Lower leg skin (tissue), 4 donors: ENCODE measurements at regions not wholly inside any gene's neighbourhood (a gene's known extent, or its start where the extent isn't known, plus 50 kb on each side); places are given as distances from the start of the nearest gene placed in this dataset.

ENCODE experiments used
- DNase-seq, 2 donors: peaks; one replicate each; pipeline ENCODE4 v3.0.0-alpha.2; 2019; ENCODE audit warnings: low spot score in 2 of 2
- H3K4me3 ChIP-seq: fragments of 200-600 bp; sonication (generic); 2 replicates; pipeline ENCODE4 v1.5.1; 2017; ENCODE audit warnings: mild to moderate bottlenecking, low read depth; ENCODE audit not compliant: poor library complexity, severe bottlenecking
- POLR2A ChIP-seq, 2 donors: fragments of 450-650 bp; IDR thresholded peaks; one replicate each; pipeline ENCODE4 v1.6.1; 2016 to 2017; ENCODE audit warnings: antibody characterized with exemption in 2 of 2, mild to moderate bottlenecking in 1 of 2, moderate library complexity in 1 of 2
- WGBS, 2 donors: methylation state at CpG; one replicate each; pipeline ENCODE4 v1.1.5; 2018; 5-methylcytosine and 5-hydroxymethylcytosine counted together
- intact Hi-C: fragments of 100-400 bp; cut with DNase I; formaldehyde crosslinking; loops from one replicate; pipeline ENCODE4 v1.15.0; 2023; ENCODE audit warnings: low total_unique reads
- TF ChIP-seq, protein P1 (sequence below), 3 donors: fragments of 450-650 bp; IDR thresholded peaks; one replicate each; pipeline ENCODE4 v1.5.1; 2016; ENCODE audit warnings: antibody characterized with exemption in 3 of 3, mild to moderate bottlenecking in 3 of 3, moderate library complexity in 2 of 3

DNA sequence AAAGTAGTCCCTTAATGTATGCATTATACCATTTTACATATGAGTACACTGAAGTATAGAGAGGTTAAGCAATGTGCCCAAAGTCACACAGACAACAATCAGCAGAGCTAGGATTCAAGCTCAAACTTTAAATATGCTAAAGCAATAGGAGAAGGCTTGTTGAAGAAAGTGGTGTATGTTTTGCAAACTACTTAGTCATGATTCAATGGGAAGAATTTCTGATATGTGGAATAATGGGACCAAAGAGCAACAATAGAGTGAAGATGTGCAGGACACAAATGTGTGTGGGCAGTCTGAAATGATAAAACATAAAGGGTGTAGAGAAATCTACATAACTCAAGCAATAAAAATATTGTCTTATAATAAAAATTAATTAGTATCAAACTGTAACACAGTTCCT lies 109.0 kb upstream of the ARSJ start:
- TF ChIP-seq, protein P1, sequence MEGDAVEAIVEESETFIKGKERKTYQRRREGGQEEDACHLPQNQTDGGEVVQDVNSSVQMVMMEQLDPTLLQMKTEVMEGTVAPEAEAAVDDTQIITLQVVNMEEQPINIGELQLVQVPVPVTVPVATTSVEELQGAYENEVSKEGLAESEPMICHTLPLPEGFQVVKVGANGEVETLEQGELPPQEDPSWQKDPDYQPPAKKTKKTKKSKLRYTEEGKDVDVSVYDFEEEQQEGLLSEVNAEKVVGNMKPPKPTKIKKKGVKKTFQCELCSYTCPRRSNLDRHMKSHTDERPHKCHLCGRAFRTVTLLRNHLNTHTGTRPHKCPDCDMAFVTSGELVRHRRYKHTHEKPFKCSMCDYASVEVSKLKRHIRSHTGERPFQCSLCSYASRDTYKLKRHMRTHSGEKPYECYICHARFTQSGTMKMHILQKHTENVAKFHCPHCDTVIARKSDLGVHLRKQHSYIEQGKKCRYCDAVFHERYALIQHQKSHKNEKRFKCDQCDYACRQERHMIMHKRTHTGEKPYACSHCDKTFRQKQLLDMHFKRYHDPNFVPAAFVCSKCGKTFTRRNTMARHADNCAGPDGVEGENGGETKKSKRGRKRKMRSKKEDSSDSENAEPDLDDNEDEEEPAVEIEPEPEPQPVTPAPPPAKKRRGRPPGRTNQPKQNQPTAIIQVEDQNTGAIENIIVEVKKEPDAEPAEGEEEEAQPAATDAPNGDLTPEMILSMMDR (IDR thresholded peaks at IDR 0.05), result no peak
- TF ChIP-seq POLR2A (IDR thresholded peaks at IDR 0.05), result no peak
- H3K4me3 ChIP-seq, result no peak overlapping the region
- intact Hi-C loops, result no loop called here
- DNase-seq, result no peak

DNA sequence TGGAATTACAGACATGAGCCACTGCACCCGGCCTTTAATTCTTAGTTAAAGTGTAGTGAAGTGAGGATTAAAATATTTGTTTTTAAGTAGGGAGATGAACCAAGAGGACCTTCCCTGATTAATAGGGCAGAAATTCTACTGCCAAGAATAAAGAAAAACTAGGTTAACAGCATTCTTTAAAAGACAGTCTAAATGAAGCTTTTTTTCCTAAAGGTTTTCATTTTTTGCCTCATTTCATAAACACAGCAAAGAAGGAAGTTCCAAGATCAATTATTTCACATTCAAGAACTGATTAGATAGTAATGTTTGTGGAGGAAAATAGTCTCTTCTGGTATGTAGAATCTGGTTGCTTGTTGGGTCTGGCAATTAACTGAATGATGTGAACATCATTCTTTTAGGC lies 112.1 kb upstream of the ARSJ start:
- no peak for DNase-seq
- 50 to 67% methylated on average over 1 of the region's 1 CpG for WGBS, 2 donors
- TF ChIP-seq POLR2A (IDR thresholded peaks at IDR 0.05), result no peak
- TF ChIP-seq, protein P1 (IDR thresholded peaks at IDR 0.05), result no peak
- H3K4me3 ChIP-seq, result no peak overlapping the region
- intact Hi-C loops, result no loop called here

DNA sequence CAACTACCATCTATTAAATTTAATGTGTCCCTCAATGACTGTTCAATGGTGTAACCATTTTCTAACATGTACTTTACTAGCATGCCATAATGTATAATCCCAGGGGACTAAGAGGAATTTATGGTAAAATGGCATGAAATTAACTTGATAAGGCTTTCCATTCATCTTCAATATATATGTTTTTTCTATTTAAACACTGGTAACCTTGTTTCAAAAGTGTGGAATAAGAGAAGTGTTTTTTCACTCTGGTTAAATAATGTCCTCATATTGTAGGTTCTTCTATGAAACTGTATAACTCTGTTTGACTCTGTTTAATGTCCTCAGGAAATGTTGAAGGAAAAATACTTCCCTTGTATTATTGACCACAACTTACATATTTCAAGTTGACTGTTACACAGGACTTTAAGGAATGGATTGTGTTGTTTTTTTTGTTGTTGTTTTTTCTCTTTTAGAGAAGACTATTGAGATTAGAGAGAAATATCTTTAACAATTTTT lies 113.8 kb upstream of the ARSJ start:
- intact Hi-C loops, result no loop called here
- TF ChIP-seq, protein P1 (IDR thresholded peaks at IDR 0.05), result no peak
- no peak for TF ChIP-seq POLR2A (IDR thresholded peaks at IDR 0.05)

DNA sequence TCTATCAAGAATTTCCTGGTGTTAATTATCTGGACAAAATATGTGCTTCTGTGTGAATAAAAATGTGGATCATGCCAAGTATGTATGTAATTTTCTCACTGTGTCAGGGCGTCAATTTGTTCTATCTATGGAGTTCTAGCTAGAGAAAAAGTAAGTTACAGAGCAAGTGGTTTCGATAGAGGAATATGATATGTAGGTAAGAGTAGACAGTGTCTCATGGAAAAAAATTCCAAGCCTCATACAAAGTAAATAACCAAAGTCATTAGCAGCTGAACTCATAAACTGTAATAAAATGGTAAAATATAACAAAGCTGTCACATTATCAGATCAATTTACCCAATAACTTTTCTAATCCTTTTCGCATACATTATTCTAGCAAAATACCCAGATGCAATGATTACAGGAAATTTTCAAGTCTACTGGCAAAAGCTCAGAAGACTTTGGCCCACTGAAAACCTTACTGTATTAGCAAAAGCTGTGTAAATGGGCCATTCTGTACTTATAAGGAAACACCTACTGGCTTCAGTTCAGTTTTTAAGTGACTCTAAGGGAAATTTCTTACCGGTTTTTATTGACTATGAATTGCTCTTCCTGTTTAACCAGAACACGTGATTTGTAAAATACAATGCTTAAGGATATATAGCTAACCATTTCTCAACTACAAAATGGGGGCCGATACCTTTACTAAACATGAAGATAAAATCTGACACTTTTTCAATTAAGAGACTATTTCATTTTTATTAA lies 121.0 kb upstream of the ARSJ start:
- WGBS, 2 donors, result 71 to 72% methylated on average over 6 of the region's 6 CpGs
- DNase-seq, result no peak
- TF ChIP-seq, protein P1 (IDR thresholded peaks at IDR 0.05), result no peak
- no peak for TF ChIP-seq POLR2A (IDR thresholded peaks at IDR 0.05)
- intact Hi-C loops, result no loop called here
- H3K4me3 ChIP-seq, result no peak overlapping the region

More for the DNA sequence above, 113.8 kb upstream of the ARSJ start:
- no peak overlapping the region for H3K4me3 ChIP-seq
- no peak for DNase-seq

DNA sequence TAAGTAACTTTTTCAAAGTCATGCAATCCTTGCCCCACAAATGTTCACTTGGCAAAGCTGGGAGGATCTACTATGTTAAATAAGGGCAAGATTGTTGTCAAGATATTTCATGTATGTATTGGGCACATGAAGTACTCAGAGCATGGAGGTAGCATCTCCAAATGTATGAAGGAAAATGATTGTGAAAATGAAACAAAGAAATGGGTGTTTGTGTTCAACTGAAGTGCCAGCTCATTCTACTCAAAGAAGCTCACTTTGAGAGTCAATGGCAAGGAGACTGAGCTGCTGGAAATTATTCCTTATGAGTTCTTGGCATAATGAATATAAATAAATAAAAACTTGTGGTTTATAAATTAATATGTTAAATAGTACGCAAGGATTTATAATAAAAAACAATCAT lies 124.5 kb upstream of the ARSJ start:
- WGBS, 2 donors, result 83 to 91% methylated on average over 1 of the region's 1 CpG
- TF ChIP-seq, protein P1 (IDR thresholded peaks at IDR 0.05), result no peak
- no peak for TF ChIP-seq POLR2A (IDR thresholded peaks at IDR 0.05)
- no peak for DNase-seq
- intact Hi-C loops, result no loop called here
- no peak overlapping the region for H3K4me3 ChIP-seq

DNA sequence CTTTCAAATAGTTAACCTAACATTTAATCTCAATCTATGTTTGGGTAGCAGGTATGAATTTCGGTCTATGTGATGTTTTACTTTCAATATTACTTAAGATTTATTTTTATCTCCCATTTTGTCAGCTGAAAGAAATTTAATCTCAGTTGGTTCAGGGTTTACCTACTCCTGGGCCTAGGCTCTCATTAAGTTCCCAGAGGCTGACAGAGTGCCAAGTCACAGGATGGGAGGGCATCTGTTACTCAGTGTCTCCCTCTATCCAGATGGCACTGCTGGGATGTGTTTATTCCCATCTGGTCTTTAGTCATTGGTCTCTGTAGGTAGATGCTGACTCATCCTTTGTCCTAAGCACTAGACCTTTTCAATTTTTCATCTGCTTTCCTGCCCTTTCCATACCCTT lies 129.4 kb upstream of the ARSJ start:
- TF ChIP-seq, protein P1 (IDR thresholded peaks at IDR 0.05), result no peak
- no peak for TF ChIP-seq POLR2A (IDR thresholded peaks at IDR 0.05)
- 83 to 93% methylated on average over 1 of the region's 1 CpG for WGBS, 2 donors

More for the DNA sequence above, 129.4 kb upstream of the ARSJ start:
- no peak for DNase-seq
- H3K4me3 ChIP-seq, result no peak overlapping the region
- intact Hi-C loops, result no loop called here
